ENCODE measurements at regions not wholly inside any gene's neighbourhood (a gene's known extent, or its start where the extent isn't known, plus 50 kb on each side); places are given as distances from the start of the nearest gene placed in this dataset.

DNA sequence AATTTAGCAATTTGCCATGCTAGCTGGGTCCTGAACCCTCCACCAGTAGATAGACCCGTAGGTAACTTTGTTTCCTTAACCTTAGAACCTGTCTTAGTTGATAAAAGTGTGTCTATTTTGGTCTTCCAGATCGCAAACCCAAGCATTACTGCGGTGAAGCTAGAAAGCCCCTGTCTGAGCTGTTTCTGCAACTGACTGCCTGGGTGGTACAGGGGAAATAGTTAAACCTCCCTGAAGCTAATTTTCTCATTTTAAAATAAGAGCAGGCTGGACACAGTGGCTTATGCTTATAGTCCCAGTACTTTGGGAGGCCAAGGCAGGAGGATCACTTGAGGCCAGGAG, 67.9 kb upstream of the EPCAM start:
- Histone ChIP-seq H3K9me1 (replicated peaks; ENCODE audit: control insufficient read depth, extremely low read depth, insufficient read depth, low read length) (no peaks in the 10 kb centered on the region), H3K36me3 (ENCODE audit: control insufficient read depth in 2 of 2, extremely low read depth in 1 of 2, insufficient read depth in 2 of 2, low read length in 2 of 2) (no peaks in the 10 kb centered on the region), H3K27ac (ENCODE audit: insufficient read depth, low read depth, low read length) (no peak overlapping the region), H3K9me3 (replicated peaks; ENCODE audit: control insufficient read depth, insufficient read depth, low read length) (no peaks in the 10 kb centered on the region), H3K27me3 (ENCODE audit: control insufficient read depth in 2 of 2, insufficient read depth in 2 of 2, low read length in 2 of 2) (peaks cover 12 to 13% of the 10 kb centered on the region in 2 experiments), H4K20me1 (replicated peaks; ENCODE audit: control insufficient read depth, extremely low read depth, insufficient read depth, low read length) (no peaks in the 10 kb centered on the region), H3K4me2 (ENCODE audit: insufficient read depth, low read length) (no peak overlapping the region), H3K9ac (replicated peaks; ENCODE audit: extremely low read depth, insufficient read depth, low read length) (no peak overlapping the region), H2AFZ (ENCODE audit: low read depth, low read length) (no peak overlapping the region), H3K4me3 (replicated peaks in 1 of 3; ENCODE audit: insufficient read depth in 1 of 3, low read depth in 1 of 3, low read length in 3 of 3) (no peak overlapping the region), H3K4me1 (ENCODE audit: control insufficient read depth, extremely low read depth, insufficient read depth, low read length) (no peaks in the 10 kb centered on the region), H3K79me2 (ENCODE audit: control insufficient read depth, insufficient read depth, low read length) (no peaks in the 10 kb centered on the region)
- intact Hi-C loops (cut with micrococcal nuclease): no loop called here
- ChIA-PET CTCF (interaction anchor here (1.6 kb wide), 1 partner anchor 12 kb away, joined by 5 read pairs; no protein-coding TSS in a partner anchor), POLR2A (no interaction called here)
- no peak for DNase-seq (ENCODE audit: low read depth, low spot score)
- BruUV-seq (replicated peaks): no TSS peak
- TF ChIP-seq GATA2 (IDR thresholded peaks at IDR 0.05; ENCODE audit: insufficient read depth, insufficient read length, low read depth, low read length) (no peak), POLR2AphosphoS5 (IDR thresholded peaks at IDR 0.05; ENCODE audit: insufficient read depth, low read depth, low read length) (no peak), JUN (IDR thresholded peaks at IDR 0.05; ENCODE audit: borderline replicate concordance, insufficient read depth, insufficient read length, low read depth) (no peak), EZH2 (IDR thresholded peaks at IDR 0.05; ENCODE audit: borderline replicate concordance, low read depth, low read length, severe bottlenecking) (no peak), FOS (IDR thresholded peaks at IDR 0.05; ENCODE audit: borderline replicate concordance, insufficient read depth, low read length) (no peak), MYC (IDR thresholded peaks at IDR 0.05; ENCODE audit: low read depth, low read length) (no peak), POLR2A (IDR thresholded peaks at IDR 0.05; ENCODE audit: low read depth, low read length) (no peak)
- TF ChIP-seq, protein P1, sequence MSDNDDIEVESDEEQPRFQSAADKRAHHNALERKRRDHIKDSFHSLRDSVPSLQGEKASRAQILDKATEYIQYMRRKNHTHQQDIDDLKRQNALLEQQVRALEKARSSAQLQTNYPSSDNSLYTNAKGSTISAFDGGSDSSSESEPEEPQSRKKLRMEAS (IDR thresholded peaks at IDR 0.05; ENCODE audit: insufficient read depth, insufficient read length): no peak
- TF ChIP-seq, protein P2, sequence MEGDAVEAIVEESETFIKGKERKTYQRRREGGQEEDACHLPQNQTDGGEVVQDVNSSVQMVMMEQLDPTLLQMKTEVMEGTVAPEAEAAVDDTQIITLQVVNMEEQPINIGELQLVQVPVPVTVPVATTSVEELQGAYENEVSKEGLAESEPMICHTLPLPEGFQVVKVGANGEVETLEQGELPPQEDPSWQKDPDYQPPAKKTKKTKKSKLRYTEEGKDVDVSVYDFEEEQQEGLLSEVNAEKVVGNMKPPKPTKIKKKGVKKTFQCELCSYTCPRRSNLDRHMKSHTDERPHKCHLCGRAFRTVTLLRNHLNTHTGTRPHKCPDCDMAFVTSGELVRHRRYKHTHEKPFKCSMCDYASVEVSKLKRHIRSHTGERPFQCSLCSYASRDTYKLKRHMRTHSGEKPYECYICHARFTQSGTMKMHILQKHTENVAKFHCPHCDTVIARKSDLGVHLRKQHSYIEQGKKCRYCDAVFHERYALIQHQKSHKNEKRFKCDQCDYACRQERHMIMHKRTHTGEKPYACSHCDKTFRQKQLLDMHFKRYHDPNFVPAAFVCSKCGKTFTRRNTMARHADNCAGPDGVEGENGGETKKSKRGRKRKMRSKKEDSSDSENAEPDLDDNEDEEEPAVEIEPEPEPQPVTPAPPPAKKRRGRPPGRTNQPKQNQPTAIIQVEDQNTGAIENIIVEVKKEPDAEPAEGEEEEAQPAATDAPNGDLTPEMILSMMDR (IDR thresholded peaks at IDR 0.05; ENCODE audit: extremely low read depth in 1 of 2, insufficient read depth in 1 of 2, low read depth in 1 of 2, low read length in 2 of 2): no peak
- FAIRE-seq: no peak
- dilution Hi-C loops (cut with MboI; ENCODE audit: extremely low pct_ligation_motif_present, low sequenced_read_pairs): no loop called here
